GM12878 (cell line): ENCODE measurements at regions not wholly inside any gene's neighbourhood (a gene's known extent, or its start where the extent isn't known, plus 50 kb on each side); places are given as distances from the start of the nearest gene placed in this dataset.

ENCODE experiments used
- ASH2L ChIP-seq: fragments of 300-600, 200-600 bp; sonication (generic); IDR thresholded peaks from 2 replicates; pipeline ENCODE4 v1.6.1; 2017; ENCODE audit warnings: low read depth, mild to moderate bottlenecking, borderline replicate concordance
- CHD4 ChIP-seq: fragments of 200-600 bp; sonication (generic); IDR thresholded peaks from 2 replicates; pipeline ENCODE4 v1.6.1; 2016; ENCODE audit warnings: mild to moderate bottlenecking
- FOXK2 ChIP-seq: fragments of 450-650 bp; IDR thresholded peaks from 2 replicates; pipeline ENCODE4 v1.6.1; 2017; ENCODE audit warnings: mild to moderate bottlenecking, moderate library complexity
- MEF2B ChIP-seq: fragments of 450-650 bp; IDR thresholded peaks from 2 replicates; pipeline ENCODE4 v1.6.1; 2018; ENCODE audit warnings: mild to moderate bottlenecking, moderate library complexity; ENCODE audit not compliant: partially characterized antibody, poor library complexity, severe bottlenecking
- NFIC ChIP-seq: IDR thresholded peaks from 2 replicates; pipeline ENCODE4 v1.6.1; 2012; ENCODE audit warnings: low read depth, mild to moderate bottlenecking, inconsistent platforms, low read length, moderate library complexity
- PBX3 ChIP-seq: IDR thresholded peaks from 2 replicates; pipeline ENCODE4 v1.6.1; 2011; ENCODE audit warnings: mild to moderate bottlenecking, low read depth, low read length, moderate library complexity; ENCODE audit not compliant: insufficient replicate concordance
- PRDM15 ChIP-seq: fragments of 450-650 bp; formaldehyde crosslinking; IDR thresholded peaks from 2 replicates; pipeline ENCODE4 v1.4.0; 2020; ENCODE audit warnings: mild to moderate bottlenecking, moderate library complexity
- TCF7 ChIP-seq: IDR thresholded peaks from 2 replicates; pipeline ENCODE4 v1.6.1; 2014; ENCODE audit warnings: antibody characterized with exemption, borderline replicate concordance
- TF ChIP-seq, protein P1 (sequence below): IDR thresholded peaks from 2 replicates; pipeline ENCODE4 v1.6.1; 2011; ENCODE audit warnings: borderline replicate concordance, low read depth, mild to moderate bottlenecking, moderate library complexity, mixed read lengths, low read length; ENCODE audit not compliant: insufficient read depth; ENCODE audit errors: extremely low read length

GRCh38 chr14:42884100-42884499 is 1277.4 kb downstream of the LRFN5 start (continued):
- no peak for TF ChIP-seq PRDM15 (CRISPR knock-in tag)
- no peak for TF ChIP-seq TCF7
- no peak for TF ChIP-seq ASH2L
- TF ChIP-seq CHD4 = no peak
- no peak for TF ChIP-seq MEF2B
- no peak for TF ChIP-seq PBX3
- TF ChIP-seq, protein P1, sequence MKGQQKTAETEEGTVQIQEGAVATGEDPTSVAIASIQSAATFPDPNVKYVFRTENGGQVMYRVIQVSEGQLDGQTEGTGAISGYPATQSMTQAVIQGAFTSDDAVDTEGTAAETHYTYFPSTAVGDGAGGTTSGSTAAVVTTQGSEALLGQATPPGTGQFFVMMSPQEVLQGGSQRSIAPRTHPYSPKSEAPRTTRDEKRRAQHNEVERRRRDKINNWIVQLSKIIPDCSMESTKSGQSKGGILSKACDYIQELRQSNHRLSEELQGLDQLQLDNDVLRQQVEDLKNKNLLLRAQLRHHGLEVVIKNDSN = no peak
- no peak for TF ChIP-seq FOXK2
- TF ChIP-seq NFIC = no peak
- TF ChIP-seq, all 136 proteins: peak for 0
